ENCODE measurements at regions not wholly inside any gene's neighbourhood (a gene's known extent, or its start where the extent isn't known, plus 50 kb on each side); places are given as distances from the start of the nearest gene placed in this dataset.
"Not testable (repeated sequence)": the region's sequence is repeated elsewhere in the genome, so short reads cannot be mapped to it uniquely, and the experiment has no call there.

GRCh38 chr5:13470975-13471374, 473.5 kb downstream of the DNAH5 start:
- no peak for DNase-seq

GRCh38 chr5:13470263-13470662, 474.2 kb downstream of the DNAH5 start:
- no peak for DNase-seq

- no peak for DNase-seq
Observed at GRCh38 chr5:13464532-13465193, 479.8 kb downstream of the DNAH5 start.

GRCh38 chr5:13460587-13460986, 483.9 kb downstream of the DNAH5 start:
- no peak for DNase-seq

- DNase-seq = no peak
Observed at GRCh38 chr5:13454050-13454449, 490.4 kb downstream of the DNAH5 start.

GRCh38 chr5:13448843-13449242, 495.6 kb downstream of the DNAH5 start:
- no peak for DNase-seq

GRCh38 chr5:13439430-13439829, 505.1 kb downstream of the DNAH5 start:
- no peak for DNase-seq

- DNase-seq = no peak
Observed at GRCh38 chr5:13427827-13428557, 516.5 kb downstream of the DNAH5 start.

GRCh38 chr5:13412040-13412595, 532.4 kb downstream of the DNAH5 start:
- DNase-seq = no peak

- DNase-seq = no peak
Observed at GRCh38 chr5:13408616-13409015, 535.9 kb downstream of the DNAH5 start.

GRCh38 chr5:13403351-13403750, 541.1 kb downstream of the DNAH5 start:
- DNase-seq = no peak

GRCh38 chr5:13385066-13385465, 559.4 kb downstream of the DNAH5 start:
- no peak for DNase-seq

- no peak for DNase-seq
Observed at GRCh38 chr5:13382232-13382631, 562.3 kb downstream of the DNAH5 start.

- no peak for DNase-seq
Observed at GRCh38 chr5:13378091-13378490, 566.4 kb downstream of the DNAH5 start.

- DNase-seq = no peak
Observed at GRCh38 chr5:13359344-13359743, 585.1 kb downstream of the DNAH5 start.

GRCh38 chr5:13358342-13358741, 586.1 kb downstream of the DNAH5 start:
- DNase-seq = no peak

GRCh38 chr5:13357929-13358328, 586.6 kb downstream of the DNAH5 start:
- DNase-seq = no peak

- no peak for DNase-seq
Observed at GRCh38 chr5:13356226-13356625, 588.3 kb downstream of the DNAH5 start.

GRCh38 chr5:13354611-13355010, 589.9 kb downstream of the DNAH5 start:
- DNase-seq = no peak

GRCh38 chr5:13350767-13351166, 593.7 kb downstream of the DNAH5 start:
- DNase-seq = no peak

GRCh38 chr5:13348568-13348967, 595.9 kb downstream of the DNAH5 start:
- DNase-seq = no peak

GRCh38 chr5:13346401-13346800, 598.1 kb downstream of the DNAH5 start:
- DNase-seq = no peak

GRCh38 chr5:13339093-13339492, 605.4 kb downstream of the DNAH5 start:
- DNase-seq = no peak

- not testable (repeated sequence) for DNase-seq
Observed at GRCh38 chr5:13335026-13335425, 609.5 kb downstream of the DNAH5 start.
